Keratinocyte (primary cell): ENCODE measurements at regions not wholly inside any gene's neighbourhood (a gene's known extent, or its start where the extent isn't known, plus 50 kb on each side); places are given as distances from the start of the nearest gene placed in this dataset.

Experiments
- DNase-seq: peaks from one replicate; pipeline ENCODE4 v3.0.0-alpha.2; 2011; ENCODE audit warnings: low read depth, missing footprints, low spot score
- FAIRE-seq: peaks from 2 replicates; lab custom pipeline; 2011; peaks lifted over from hg19 to GRCh38; lab: Jason Lieb, UNC
- H2AFZ ChIP-seq: 2 replicates; pipeline ENCODE4 v1.6.0; 2012; ENCODE audit warnings: low read length, control low read depth, inconsistent platforms; ENCODE audit not compliant: control insufficient read depth
- H3K27ac ChIP-seq: 2 replicates; pipeline ENCODE4 v1.5.1; 2011; ENCODE audit warnings: low read length; ENCODE audit not compliant: control insufficient read depth, insufficient read depth
- H3K27me3 ChIP-seq: 3 replicates; pipeline ENCODE4 v1.6.0; 2011; ENCODE audit warnings: low read length; ENCODE audit not compliant: control insufficient read depth, insufficient read depth; ENCODE audit errors: extremely low read depth
- H3K36me3 ChIP-seq, 2 experiments: 2 replicates in 1 of 2; 3 replicates in 1 of 2; pipeline ENCODE4 v1.5.1; 2011; ENCODE audit warnings: low read length in 2 of 2, mild to moderate bottlenecking in 1 of 2; ENCODE audit not compliant: control insufficient read depth in 2 of 2, insufficient read depth in 2 of 2; ENCODE audit errors: extremely low read depth in 1 of 2
- H3K4me1 ChIP-seq: 3 replicates; pipeline ENCODE4 v1.5.1; 2011; ENCODE audit warnings: low read length; ENCODE audit not compliant: control insufficient read depth, insufficient read depth; ENCODE audit errors: extremely low read depth
- H3K4me2 ChIP-seq: 3 replicates; pipeline ENCODE4 v1.6.0; 2011; ENCODE audit warnings: low read depth, low read length; ENCODE audit not compliant: control insufficient read depth, insufficient read depth; ENCODE audit errors: extremely low read depth
- H3K4me3 ChIP-seq, 3 experiments: fragments of 200-600 bp in 1 of 3; sonication (generic) in 1 of 3; 2 replicates in 2 of 3; 3 replicates in 1 of 3; pipeline ENCODE4 v1.5.1; 2011 to 2016; ENCODE audit warnings: low read length in 3 of 3, mild to moderate bottlenecking in 3 of 3, control low read depth in 2 of 3, inconsistent platforms in 1 of 3, low read depth in 1 of 3, mixed read lengths in 1 of 3, mixed run types in 1 of 3, moderate library complexity in 1 of 3; ENCODE audit not compliant: control insufficient read depth in 2 of 3, insufficient read depth in 2 of 3; ENCODE audit errors: extremely low read depth in 1 of 3
- H3K79me2 ChIP-seq: 2 replicates; pipeline ENCODE4 v1.6.0; 2012; ENCODE audit warnings: low read length; ENCODE audit not compliant: control insufficient read depth, insufficient read depth
- H3K9ac ChIP-seq: 3 replicates; pipeline ENCODE4 v1.6.0; 2011; ENCODE audit warnings: low read length; ENCODE audit not compliant: control insufficient read depth, insufficient read depth; ENCODE audit errors: extremely low read depth
- H3K9me1 ChIP-seq: 3 replicates; pipeline ENCODE4 v1.6.0; 2011; ENCODE audit warnings: low read length; ENCODE audit not compliant: control insufficient read depth, insufficient read depth; ENCODE audit errors: extremely low read depth
- H3K9me3 ChIP-seq: 2 replicates; pipeline ENCODE4 v1.5.1; 2012; ENCODE audit warnings: low read depth, low read length; ENCODE audit not compliant: control insufficient read depth
- H4K20me1 ChIP-seq: 3 replicates; pipeline ENCODE4 v1.6.0; 2011; ENCODE audit warnings: low read length; ENCODE audit not compliant: control insufficient read depth, insufficient read depth; ENCODE audit errors: extremely low read depth
- EZH2 ChIP-seq: IDR thresholded peaks from one replicate; pipeline ENCODE4 v1.6.1; 2012; ENCODE audit warnings: inconsistent platforms, mild to moderate bottlenecking, low read length, moderate library complexity
- dilution Hi-C: fragments of 300-500 bp; cut with MboI; formaldehyde crosslinking; loops from one replicate; pipeline ENCODE4 v1.7.0; 2020; ENCODE audit warnings: low sequenced_read_pairs; ENCODE audit not compliant: extremely low pct_ligation_motif_present
- TF ChIP-seq, protein P1 (sequence below), 3 experiments: IDR thresholded peaks in 1 of 3; conservative IDR thresholded peaks in 1 of 3; optimal IDR thresholded peaks in 1 of 3; 2 replicates in 2 of 3; 3 replicates in 1 of 3; pipeline versions ENCODE3 to v1.5.1; 2011; ENCODE audit warnings: low read length in 3 of 3, mild to moderate bottlenecking in 3 of 3, moderate library complexity in 2 of 3, control low read depth in 1 of 3, inconsistent platforms in 1 of 3; ENCODE audit not compliant: insufficient read depth in 2 of 3; ENCODE audit errors: extremely low read depth in 1 of 3

DNA sequence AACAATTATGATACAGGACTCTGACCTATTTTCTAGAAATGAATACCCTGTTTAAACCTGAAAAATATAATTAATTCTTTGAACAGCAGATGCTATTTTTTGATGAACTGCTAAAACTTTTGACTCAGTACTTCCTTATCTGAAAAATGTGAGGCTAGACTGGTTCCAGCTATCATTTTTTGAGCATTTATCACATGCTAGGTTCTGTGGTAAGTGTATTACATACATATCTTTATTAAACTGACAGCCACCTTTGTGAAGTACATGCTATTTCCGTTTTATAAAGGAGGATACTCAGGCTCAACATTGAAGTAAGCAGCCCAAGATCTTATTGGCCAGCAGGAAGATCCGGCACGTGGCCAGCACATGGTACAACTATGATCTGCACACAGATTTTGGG is 459.8 kb upstream of the SEL1L start:
- FAIRE-seq (no peak), DNase-seq (no peak)
- Histone ChIP-seq H3K4me2 (no peak overlapping the region), H3K4me1 (no peaks in the 10 kb centered on the region), H3K9me3 (no peaks in the 10 kb centered on the region), H4K20me1 (no peaks in the 10 kb centered on the region), H3K27ac (no peak overlapping the region), H3K79me2 (no peaks in the 10 kb centered on the region), H3K9ac (no peak overlapping the region), H3K9me1 (no peaks in the 10 kb centered on the region), H3K4me3 (no peak overlapping the region), H3K36me3 (no peaks in the 10 kb centered on the region), H3K27me3 (no peaks in the 10 kb centered on the region), H2AFZ (no peak overlapping the region)
- dilution Hi-C loops: no loop called here
- TF ChIP-seq, protein P1, sequence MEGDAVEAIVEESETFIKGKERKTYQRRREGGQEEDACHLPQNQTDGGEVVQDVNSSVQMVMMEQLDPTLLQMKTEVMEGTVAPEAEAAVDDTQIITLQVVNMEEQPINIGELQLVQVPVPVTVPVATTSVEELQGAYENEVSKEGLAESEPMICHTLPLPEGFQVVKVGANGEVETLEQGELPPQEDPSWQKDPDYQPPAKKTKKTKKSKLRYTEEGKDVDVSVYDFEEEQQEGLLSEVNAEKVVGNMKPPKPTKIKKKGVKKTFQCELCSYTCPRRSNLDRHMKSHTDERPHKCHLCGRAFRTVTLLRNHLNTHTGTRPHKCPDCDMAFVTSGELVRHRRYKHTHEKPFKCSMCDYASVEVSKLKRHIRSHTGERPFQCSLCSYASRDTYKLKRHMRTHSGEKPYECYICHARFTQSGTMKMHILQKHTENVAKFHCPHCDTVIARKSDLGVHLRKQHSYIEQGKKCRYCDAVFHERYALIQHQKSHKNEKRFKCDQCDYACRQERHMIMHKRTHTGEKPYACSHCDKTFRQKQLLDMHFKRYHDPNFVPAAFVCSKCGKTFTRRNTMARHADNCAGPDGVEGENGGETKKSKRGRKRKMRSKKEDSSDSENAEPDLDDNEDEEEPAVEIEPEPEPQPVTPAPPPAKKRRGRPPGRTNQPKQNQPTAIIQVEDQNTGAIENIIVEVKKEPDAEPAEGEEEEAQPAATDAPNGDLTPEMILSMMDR (optimal IDR thresholded peaks at IDR 0.05 in 1 of 3, IDR thresholded peaks at IDR 0.05 in 1 of 3, conservative IDR thresholded peaks at IDR 0.05 in 1 of 3; ENCODE audit: extremely low read depth in 1 of 3, insufficient read depth in 2 of 3, low read length in 3 of 3): no peak
- no peak for TF ChIP-seq EZH2

DNA sequence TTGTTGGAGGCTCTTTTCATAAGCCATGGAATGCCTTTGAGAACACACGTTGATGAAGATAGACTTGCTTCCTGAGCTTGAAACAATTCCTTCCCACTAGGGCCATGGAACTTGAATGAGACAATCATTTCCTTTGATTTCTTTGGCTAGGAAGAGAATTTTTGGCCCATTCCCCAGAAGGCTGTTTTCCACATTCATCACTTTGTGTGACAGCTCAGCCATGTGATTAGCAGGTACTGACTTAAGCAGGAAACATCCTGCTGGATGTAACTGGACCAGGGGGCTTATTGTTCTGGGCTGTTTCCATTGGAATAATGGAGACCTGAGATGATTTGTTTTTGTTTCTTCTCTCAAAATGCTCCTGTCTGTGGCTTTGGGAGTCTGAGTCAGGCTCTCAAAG is 469.8 kb upstream of the SEL1L start:
- TF ChIP-seq, protein P1 (optimal IDR thresholded peaks at IDR 0.05 in 1 of 3, IDR thresholded peaks at IDR 0.05 in 1 of 3, conservative IDR thresholded peaks at IDR 0.05 in 1 of 3; ENCODE audit: extremely low read depth in 1 of 3, insufficient read depth in 2 of 3, low read length in 3 of 3): no peak
- TF ChIP-seq EZH2: no peak
- H3K27ac ChIP-seq: no peak overlapping the region
- H3K4me1 ChIP-seq: no peaks in the 10 kb centered on the region
- no peak overlapping the region for H3K4me3 ChIP-seq
- FAIRE-seq (no peak), DNase-seq (no peak)
- H3K27me3 ChIP-seq: no peaks in the 10 kb centered on the region
- H4K20me1 ChIP-seq: no peaks in the 10 kb centered on the region
- no peaks in the 10 kb centered on the region for H3K9me3 ChIP-seq
- no peaks in the 10 kb centered on the region for H3K9me1 ChIP-seq
- no peak overlapping the region for H3K9ac ChIP-seq
- H3K79me2 ChIP-seq: no peaks in the 10 kb centered on the region
- no peak overlapping the region for H2AFZ ChIP-seq
- H3K4me2 ChIP-seq: no peak overlapping the region
- no peaks in the 10 kb centered on the region for H3K36me3 ChIP-seq
- dilution Hi-C loops: no loop called here
